ENCODE measurements at regions not wholly inside any gene's neighbourhood (a gene's known extent, or its start where the extent isn't known, plus 50 kb on each side); places are given as distances from the start of the nearest gene placed in this dataset.
A peak's percentile ranks its signal among the peaks of the same experiment; 100 is the strongest.

- TF ChIP-seq REST (IDR thresholded peaks at IDR 0.05; ENCODE audit: insufficient read depth in 1 of 2, low read depth in 2 of 2, low read length in 2 of 2) (no peak), POLR2AphosphoS5 (IDR thresholded peaks at IDR 0.05; ENCODE audit: low read depth, low read length) (no peak), FOXP2 (optimal IDR thresholded peaks at IDR 0.05; ENCODE audit: borderline replicate concordance, extremely low read depth, extremely low read length, insufficient read depth) (no peak), TAF1 (IDR thresholded peaks at IDR 0.05; ENCODE audit: borderline replicate concordance, insufficient read depth, low read length) (no peak), SIN3A (IDR thresholded peaks at IDR 0.05; ENCODE audit: borderline replicate concordance, insufficient read depth, low read length) (no peak)
Measured at GRCh38 chr1:29655145-29655544, 418.8 kb downstream of the PTPRU start.

- TF ChIP-seq FOXP2 (optimal IDR thresholded peaks at IDR 0.05; ENCODE audit: borderline replicate concordance, extremely low read depth, extremely low read length, insufficient read depth) = no peak
- no peak for TF ChIP-seq TAF1 (IDR thresholded peaks at IDR 0.05; ENCODE audit: borderline replicate concordance, insufficient read depth, low read length)
Measured at GRCh38 chr1:29653886-29654450, 417.6 kb downstream of the PTPRU start.

- TF ChIP-seq REST (IDR thresholded peaks at IDR 0.05; ENCODE audit: insufficient read depth in 1 of 2, low read depth in 2 of 2, low read length in 2 of 2) = peak; percentile 48 to 86; a peak in 3 of 4 replicates
- no peak for TF ChIP-seq SIN3A (IDR thresholded peaks at IDR 0.05; ENCODE audit: borderline replicate concordance, insufficient read depth, low read length)
Measured at GRCh38 chr1:29653034-29653810, 416.9 kb downstream of the PTPRU start.

- TF ChIP-seq REST (IDR thresholded peaks at IDR 0.05; ENCODE audit: insufficient read depth in 1 of 2, low read depth in 2 of 2, low read length in 2 of 2) (no peak), SIN3A (IDR thresholded peaks at IDR 0.05; ENCODE audit: borderline replicate concordance, insufficient read depth, low read length) (no peak), FOXP2 (optimal IDR thresholded peaks at IDR 0.05; ENCODE audit: borderline replicate concordance, extremely low read depth, extremely low read length, insufficient read depth) (no peak), POLR2AphosphoS5 (IDR thresholded peaks at IDR 0.05; ENCODE audit: low read depth, low read length) (no peak), TAF1 (IDR thresholded peaks at IDR 0.05; ENCODE audit: borderline replicate concordance, insufficient read depth, low read length) (no peak)
Measured at GRCh38 chr1:29651684-29652665, 415.7 kb downstream of the PTPRU start.

- TF ChIP-seq REST (IDR thresholded peaks at IDR 0.05; ENCODE audit: insufficient read depth in 1 of 2, low read depth in 2 of 2, low read length in 2 of 2) = no peak
- no peak for TF ChIP-seq SIN3A (IDR thresholded peaks at IDR 0.05; ENCODE audit: borderline replicate concordance, insufficient read depth, low read length)
- TF ChIP-seq FOXP2 (optimal IDR thresholded peaks at IDR 0.05; ENCODE audit: borderline replicate concordance, extremely low read depth, extremely low read length, insufficient read depth) = no peak
- no peak for TF ChIP-seq TAF1 (IDR thresholded peaks at IDR 0.05; ENCODE audit: borderline replicate concordance, insufficient read depth, low read length)
Measured at GRCh38 chr1:29651246-29651645, 414.9 kb downstream of the PTPRU start.

Measured in PFSK-1 (cell line).